Esophagus muscularis mucosa (tissue), 4 donors: ENCODE measurements at regions not wholly inside any gene's neighbourhood (a gene's known extent, or its start where the extent isn't known, plus 50 kb on each side); places are given as distances from the start of the nearest gene placed in this dataset.
"Not testable (repeated sequence)": the region's sequence is repeated elsewhere in the genome, so short reads cannot be mapped to it uniquely, and the experiment has no call there.

Experiments
- DNase-seq: peaks from one replicate; pipeline ENCODE4 v3.0.0-alpha.2; 2017; ENCODE audit errors: extremely low spot score
- H3K27ac ChIP-seq, 4 donors: fragments of 200-600 bp; sonication (generic); replicated peaks in 1 of 4; 1 replicate in 3 of 4; 2 replicates in 1 of 4; pipeline ENCODE4 v1.5.1; 2016 to 2019; ENCODE audit warnings: mild to moderate bottlenecking in 1 of 4
- H3K27me3 ChIP-seq, 4 donors: fragments of 200-600 bp; sonication (generic); one replicate each; pipeline versions ENCODE4 v1.5.1 to v1.6.0; 2016 to 2019
- H3K36me3 ChIP-seq, 4 donors: fragments of 200-600 bp; sonication (generic); one replicate each; pipeline ENCODE4 v1.5.1; 2016 to 2019
- H3K4me1 ChIP-seq, 4 donors: fragments of 200-600 bp; sonication (generic); one replicate each; pipeline ENCODE4 v1.5.1; 2016 to 2019
- H3K4me3 ChIP-seq, 4 donors: fragments of 200-600 bp; sonication (generic); 1 replicate in 2 of 4; 2 replicates in 2 of 4; pipeline ENCODE4 v1.5.1; 2016 to 2019; ENCODE audit warnings: mild to moderate bottlenecking in 4 of 4, moderate library complexity in 1 of 4
- H3K9me3 ChIP-seq, 4 donors: fragments of 200-600 bp; sonication (generic); 1 replicate in 3 of 4; 2 replicates in 1 of 4; pipeline ENCODE4 v1.5.1; 2016 to 2019
- EP300 ChIP-seq: sonication (generic); formaldehyde crosslinking; IDR thresholded peaks from one replicate; pipeline ENCODE4 v1.6.1; 2017; ENCODE audit warnings: antibody characterized with exemption
- POLR2A ChIP-seq: fragments of 450-650 bp; IDR thresholded peaks from one replicate; pipeline ENCODE4 v1.6.1; 2017; ENCODE audit warnings: antibody characterized with exemption, moderate library complexity, mild to moderate bottlenecking, low read depth
- POLR2AphosphoS5 ChIP-seq, 2 donors: sonication (generic); formaldehyde crosslinking; IDR thresholded peaks; one replicate each; pipeline ENCODE4 v1.6.1; 2017; ENCODE audit warnings: antibody characterized with exemption in 2 of 2
- WGBS: methylation state at CpG from one replicate; pipeline ENCODE4 v1.1.5; 2018; 5-methylcytosine and 5-hydroxymethylcytosine counted together
- intact Hi-C: fragments of 100-400 bp; cut with DNase I; formaldehyde crosslinking; loops from one replicate; pipeline ENCODE4 v1.15.1; 2023
- TF ChIP-seq, protein P1 (sequence below), 3 experiments: fragments of 200-600 bp in 2 of 3; fragments of 450-650 bp in 1 of 3; sonication (generic) in 2 of 3; IDR thresholded peaks; one replicate each; pipeline ENCODE4 v1.5.1; 2017 to 2019; ENCODE audit warnings: antibody characterized with exemption in 3 of 3, mild to moderate bottlenecking in 2 of 3, moderate library complexity in 1 of 3

DNA sequence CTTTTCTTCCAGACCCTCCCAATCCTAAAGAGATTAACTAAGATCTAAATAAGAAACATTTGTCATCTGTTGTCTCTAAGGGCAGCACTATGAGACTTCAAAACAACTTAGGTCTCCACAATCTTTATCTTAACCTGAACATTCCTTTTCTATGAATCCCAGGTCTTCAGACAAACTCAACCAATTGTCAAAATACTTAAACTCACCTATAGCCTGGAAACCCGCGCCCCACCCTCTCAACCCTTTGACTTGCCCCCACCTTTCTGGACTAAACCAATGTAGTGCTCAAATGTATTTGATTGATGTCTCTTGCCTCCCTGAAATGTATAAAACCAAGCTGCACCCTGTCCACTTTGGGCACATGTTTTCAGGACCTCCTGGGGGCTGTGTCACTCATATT is 76.5 kb upstream of the DMRT1 start:
- Histone ChIP-seq H3K9me3 (no peaks in the 10 kb centered on the region), H3K36me3 (no peaks in the 10 kb centered on the region), H3K27me3 (peaks cover 0 to 9% (median 0%) of the 10 kb centered on the region in 4 donors), H3K4me1 (peaks cover 0 to 9% (median 4%) of the 10 kb centered on the region in 4 donors), H3K27ac (no peak overlapping the region), H3K4me3 (no peak overlapping the region)
- intact Hi-C loops: loop anchor here (2.0 to 10.0 kb wide), 4 partner anchors 152 to 380 kb away; no protein-coding TSS in a partner anchor
- WGBS: 93% methylated on average over 2 of the region's 2 CpGs
- DNase-seq: no peak
- TF ChIP-seq POLR2AphosphoS5 (IDR thresholded peaks at IDR 0.05): no peak
- TF ChIP-seq, protein P1, sequence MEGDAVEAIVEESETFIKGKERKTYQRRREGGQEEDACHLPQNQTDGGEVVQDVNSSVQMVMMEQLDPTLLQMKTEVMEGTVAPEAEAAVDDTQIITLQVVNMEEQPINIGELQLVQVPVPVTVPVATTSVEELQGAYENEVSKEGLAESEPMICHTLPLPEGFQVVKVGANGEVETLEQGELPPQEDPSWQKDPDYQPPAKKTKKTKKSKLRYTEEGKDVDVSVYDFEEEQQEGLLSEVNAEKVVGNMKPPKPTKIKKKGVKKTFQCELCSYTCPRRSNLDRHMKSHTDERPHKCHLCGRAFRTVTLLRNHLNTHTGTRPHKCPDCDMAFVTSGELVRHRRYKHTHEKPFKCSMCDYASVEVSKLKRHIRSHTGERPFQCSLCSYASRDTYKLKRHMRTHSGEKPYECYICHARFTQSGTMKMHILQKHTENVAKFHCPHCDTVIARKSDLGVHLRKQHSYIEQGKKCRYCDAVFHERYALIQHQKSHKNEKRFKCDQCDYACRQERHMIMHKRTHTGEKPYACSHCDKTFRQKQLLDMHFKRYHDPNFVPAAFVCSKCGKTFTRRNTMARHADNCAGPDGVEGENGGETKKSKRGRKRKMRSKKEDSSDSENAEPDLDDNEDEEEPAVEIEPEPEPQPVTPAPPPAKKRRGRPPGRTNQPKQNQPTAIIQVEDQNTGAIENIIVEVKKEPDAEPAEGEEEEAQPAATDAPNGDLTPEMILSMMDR (IDR thresholded peaks at IDR 0.05): no peak
- TF ChIP-seq POLR2A: no peak
- TF ChIP-seq EP300: no peak

DNA sequence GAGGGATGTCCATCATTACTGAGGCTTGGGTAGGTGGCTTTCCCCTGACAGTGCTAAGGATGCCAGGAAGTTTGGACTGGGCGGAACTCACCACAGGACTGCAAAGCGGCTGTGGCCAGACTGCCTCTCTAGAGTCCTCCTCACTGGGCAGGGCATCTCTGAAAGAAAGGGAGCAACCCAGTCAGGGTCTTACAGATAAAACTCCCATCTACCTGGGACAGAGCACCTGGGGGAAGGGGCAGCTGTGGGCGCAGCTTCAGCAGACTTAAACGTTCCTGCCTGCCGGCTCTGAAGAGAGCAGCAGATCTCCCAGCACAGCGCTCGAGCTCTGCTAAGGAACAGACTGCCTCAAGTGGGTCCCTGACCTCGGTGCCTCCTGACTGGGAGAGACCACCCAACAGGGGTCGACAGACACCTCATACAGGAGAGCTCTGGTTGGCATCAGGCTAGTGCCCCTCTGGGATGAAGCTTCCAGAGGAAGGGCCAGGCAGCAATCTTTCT is 74.4 kb upstream of the DMRT1 start:
- H3K27ac ChIP-seq: not testable (repeated sequence)

DNA sequence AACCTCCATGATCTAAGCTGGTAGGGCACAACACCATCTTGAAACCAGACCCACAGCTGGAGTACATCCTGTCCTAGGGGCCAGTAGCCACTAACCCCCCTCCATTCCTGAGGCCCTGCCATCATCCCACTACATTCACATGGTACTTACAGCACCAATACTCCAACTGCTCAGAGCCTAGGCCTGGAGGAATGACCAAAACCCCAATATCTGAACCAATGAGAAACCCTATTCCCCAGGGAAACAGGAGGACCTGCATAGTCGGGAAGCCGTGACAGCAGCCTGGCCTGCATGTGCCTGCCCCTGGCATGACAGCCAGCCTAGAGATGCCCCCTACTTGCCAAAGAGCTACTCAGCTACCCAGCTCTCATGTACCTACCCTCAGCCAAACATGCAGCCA is 65.4 kb upstream of the DMRT1 start:
- TF ChIP-seq POLR2A (no peak), EP300 (no peak), POLR2AphosphoS5 (IDR thresholded peaks at IDR 0.05) (no peak)
- TF ChIP-seq, protein P1 (IDR thresholded peaks at IDR 0.05): no peak
- Histone ChIP-seq H3K9me3 (peaks cover 0 to 15% (median 5%) of the 10 kb centered on the region in 4 donors), H3K36me3 (no peaks in the 10 kb centered on the region), H3K27ac (no peak overlapping the region), H3K4me1 (no peaks in the 10 kb centered on the region), H3K4me3 (no peak overlapping the region), H3K27me3 (no peaks in the 10 kb centered on the region)
- intact Hi-C loops: no loop called here
- no CpG with 5 or more reads among the region's 2 CpGs for WGBS
- no peak for DNase-seq

More for the DNA sequence above, 74.4 kb upstream of the DMRT1 start:
- H3K4me1 ChIP-seq, H3K27me3 ChIP-seq, DNase-seq, H3K4me3 ChIP-seq, H3K9me3 ChIP-seq, H3K36me3 ChIP-seq: not testable (repeated sequence)
- WGBS: 91% methylated on average over 9 of the region's 9 CpGs
- intact Hi-C loops: loop anchor here (10.0 kb wide), 3 partner anchors 238 to 382 kb away; no protein-coding TSS in a partner anchor

DNA sequence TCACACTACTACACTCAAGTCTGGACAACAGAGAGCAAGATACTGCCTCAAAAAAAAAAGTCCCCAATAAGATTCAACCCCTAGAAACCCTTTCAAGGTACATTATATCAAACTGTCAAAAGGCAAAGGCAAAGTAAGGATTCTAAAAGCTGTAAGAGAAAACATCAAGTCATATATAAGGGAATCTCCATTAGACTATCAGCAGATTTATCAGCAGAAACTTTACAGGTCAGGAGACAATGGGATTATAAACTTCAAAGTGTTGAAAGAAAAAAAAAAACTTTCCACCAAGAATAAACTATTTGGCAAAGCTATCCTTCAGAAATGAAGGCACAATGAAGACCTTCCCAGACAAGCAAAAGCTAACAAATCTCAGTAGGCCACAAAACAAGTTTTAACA is 63.5 kb upstream of the DMRT1 start:
- DNase-seq: no peak
- no peaks in the 10 kb centered on the region for H3K27me3 ChIP-seq
- no peak overlapping the region for H3K4me3 ChIP-seq
- H3K36me3 ChIP-seq: no peaks in the 10 kb centered on the region
- H3K4me1 ChIP-seq: no peaks in the 10 kb centered on the region
- H3K27ac ChIP-seq: no peak overlapping the region
- TF ChIP-seq, protein P1 (IDR thresholded peaks at IDR 0.05): no peak
- TF ChIP-seq POLR2AphosphoS5 (IDR thresholded peaks at IDR 0.05): no peak
- TF ChIP-seq POLR2A: no peak
- TF ChIP-seq EP300: no peak
- intact Hi-C loops: no loop called here
- peaks cover 0 to 15% (median 5%) of the 10 kb centered on the region in 4 donors for H3K9me3 ChIP-seq

DNA sequence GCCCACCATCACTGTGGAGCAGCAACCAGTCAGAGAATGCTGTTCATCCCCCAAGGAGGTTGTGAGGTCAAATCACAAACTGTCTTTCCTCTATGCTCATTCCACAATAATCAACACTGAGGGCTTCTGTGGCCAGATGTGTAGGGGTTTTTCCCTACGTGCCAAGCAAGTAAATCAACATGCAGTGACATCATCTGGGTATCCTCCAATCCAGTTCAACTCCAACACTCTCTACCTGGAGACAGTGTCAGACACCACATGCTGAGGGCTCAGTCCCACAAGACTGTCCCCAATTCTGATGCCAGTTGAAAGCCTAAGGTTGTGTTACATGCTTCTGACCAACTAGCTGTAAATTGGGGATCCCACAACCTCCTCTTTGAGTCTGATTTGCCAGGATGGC is 57.3 kb upstream of the DMRT1 start:
- intact Hi-C loops: no loop called here
- Histone ChIP-seq H3K9me3 (no peaks in the 10 kb centered on the region), H3K27me3 (no peaks in the 10 kb centered on the region), H3K4me3 (no peak overlapping the region), H3K36me3 (no peaks in the 10 kb centered on the region), H3K4me1 (no peaks in the 10 kb centered on the region), H3K27ac (no peak overlapping the region)
- no peak for DNase-seq
- WGBS: 56% methylated on average over 1 of the region's 1 CpG
- no peak for TF ChIP-seq POLR2A
- no peak for TF ChIP-seq EP300
- TF ChIP-seq POLR2AphosphoS5 (IDR thresholded peaks at IDR 0.05): no peak
- TF ChIP-seq, protein P1 (IDR thresholded peaks at IDR 0.05): no peak
